Thyroid gland (tissue), 4 donors: ENCODE measurements at regions not wholly inside any gene's neighbourhood (a gene's known extent, or its start where the extent isn't known, plus 50 kb on each side); places are given as distances from the start of the nearest gene placed in this dataset.

Experiments
- DNase-seq, 2 donors: peaks; one replicate each; pipeline ENCODE4 v3.0.0-alpha.2; 2019
- H3K27ac ChIP-seq, 3 donors: fragments of 200-600 bp; sonication (generic); 1 replicate in 2 of 3; 2 replicates in 1 of 3; pipeline ENCODE4 v1.5.1; 2016 to 2019; ENCODE audit warnings: mild to moderate bottlenecking in 1 of 3, moderate library complexity in 1 of 3
- H3K27me3 ChIP-seq: fragments of 200-600 bp; sonication (generic); one replicate; pipeline ENCODE4 v1.5.1; 2019
- H3K36me3 ChIP-seq, 2 donors: fragments of 200-600 bp; sonication (generic); one replicate each; pipeline ENCODE4 v1.5.1; 2016 to 2019
- H3K4me1 ChIP-seq, 2 donors: fragments of 200-600 bp; sonication (generic); one replicate each; pipeline ENCODE4 v1.5.1; 2017 to 2019
- H3K4me3 ChIP-seq, 3 donors: fragments of 200-600 bp; sonication (generic); replicated peaks in 1 of 3; 1 replicate in 2 of 3; 2 replicates in 1 of 3; pipeline ENCODE4 v1.5.1; 2016; ENCODE audit warnings: mild to moderate bottlenecking in 1 of 3
- H3K9me3 ChIP-seq: fragments of 200-600 bp; sonication (generic); one replicate; pipeline ENCODE4 v1.5.1; 2017
- POLR2A ChIP-seq, 2 donors: fragments of 450-650 bp; IDR thresholded peaks; one replicate each; pipeline ENCODE4 v1.6.1; 2017; ENCODE audit warnings: antibody characterized with exemption in 2 of 2, mild to moderate bottlenecking in 2 of 2, moderate library complexity in 1 of 2
- WGBS, 2 donors: methylation state at CpG; one replicate each; pipeline ENCODE4 v1.1.5; 2017; 5-methylcytosine and 5-hydroxymethylcytosine counted together
- intact Hi-C: fragments of 100-400 bp; cut with DNase I; formaldehyde crosslinking; loops from one replicate; pipeline ENCODE4 v1.15.1; 2023
- TF ChIP-seq, protein P1 (sequence below), 6 experiments: fragments of 200-600 bp in 3 of 6; fragments of 450-650 bp in 3 of 6; sonication (generic) in 3 of 6; IDR thresholded peaks; one replicate each; pipeline ENCODE4 v1.5.1; 2016 to 2019; ENCODE audit warnings: antibody characterized with exemption in 6 of 6, mild to moderate bottlenecking in 2 of 6, inconsistent platforms in 1 of 6, moderate library complexity in 1 of 6

DNA sequence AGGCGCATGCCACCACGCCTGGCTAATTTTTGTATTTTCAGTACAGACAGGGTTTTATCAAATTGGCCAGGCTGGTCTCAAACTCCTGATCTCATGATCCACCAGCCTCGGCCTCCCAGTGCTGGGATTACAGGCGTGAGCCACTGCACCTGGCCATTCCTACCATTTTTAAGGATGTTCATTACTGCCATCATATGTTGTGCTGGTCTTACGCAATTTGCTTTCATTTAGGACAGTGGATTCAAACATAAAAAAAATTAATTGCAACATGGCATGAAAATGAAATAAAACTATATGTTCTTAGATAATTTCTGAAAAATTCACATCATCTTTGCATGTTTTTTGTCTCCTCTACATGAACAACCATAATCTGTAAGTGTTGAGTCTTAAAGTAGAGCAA, 527.7 kb downstream of the LTN1 start:
- Histone ChIP-seq H3K27ac (no peak overlapping the region), H3K9me3 (no peaks in the 10 kb centered on the region)
- 89 to 90% methylated on average over 5 of the region's 5 CpGs for WGBS, 2 donors

DNA sequence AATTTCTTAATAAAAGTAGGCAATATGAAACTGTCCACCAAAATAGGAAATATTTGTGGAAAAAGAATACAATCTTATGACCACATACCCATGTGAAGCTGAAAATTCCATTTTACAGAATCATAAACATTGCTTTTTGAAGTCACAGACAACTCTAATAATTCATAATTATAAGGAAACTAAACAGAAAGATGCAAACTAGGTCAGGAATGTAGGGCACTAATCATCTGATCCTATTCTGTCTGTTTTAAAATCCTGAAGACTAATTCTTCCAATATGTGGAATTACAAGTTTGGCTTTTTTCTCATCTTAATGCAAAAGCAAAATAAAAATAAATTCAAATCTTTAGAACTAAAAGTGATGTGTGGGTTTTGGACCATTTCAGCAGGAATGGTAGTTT, 528.6 kb downstream of the LTN1 start:
- Histone ChIP-seq H3K27me3 (no peaks in the 10 kb centered on the region), H3K9me3 (no peaks in the 10 kb centered on the region), H3K4me1 (no peaks in the 10 kb centered on the region), H3K36me3 (no peaks in the 10 kb centered on the region), H3K4me3 (no peak overlapping the region), H3K27ac (no peak overlapping the region)
- TF ChIP-seq, protein P1, sequence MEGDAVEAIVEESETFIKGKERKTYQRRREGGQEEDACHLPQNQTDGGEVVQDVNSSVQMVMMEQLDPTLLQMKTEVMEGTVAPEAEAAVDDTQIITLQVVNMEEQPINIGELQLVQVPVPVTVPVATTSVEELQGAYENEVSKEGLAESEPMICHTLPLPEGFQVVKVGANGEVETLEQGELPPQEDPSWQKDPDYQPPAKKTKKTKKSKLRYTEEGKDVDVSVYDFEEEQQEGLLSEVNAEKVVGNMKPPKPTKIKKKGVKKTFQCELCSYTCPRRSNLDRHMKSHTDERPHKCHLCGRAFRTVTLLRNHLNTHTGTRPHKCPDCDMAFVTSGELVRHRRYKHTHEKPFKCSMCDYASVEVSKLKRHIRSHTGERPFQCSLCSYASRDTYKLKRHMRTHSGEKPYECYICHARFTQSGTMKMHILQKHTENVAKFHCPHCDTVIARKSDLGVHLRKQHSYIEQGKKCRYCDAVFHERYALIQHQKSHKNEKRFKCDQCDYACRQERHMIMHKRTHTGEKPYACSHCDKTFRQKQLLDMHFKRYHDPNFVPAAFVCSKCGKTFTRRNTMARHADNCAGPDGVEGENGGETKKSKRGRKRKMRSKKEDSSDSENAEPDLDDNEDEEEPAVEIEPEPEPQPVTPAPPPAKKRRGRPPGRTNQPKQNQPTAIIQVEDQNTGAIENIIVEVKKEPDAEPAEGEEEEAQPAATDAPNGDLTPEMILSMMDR (IDR thresholded peaks at IDR 0.05) = no peak
- TF ChIP-seq POLR2A (IDR thresholded peaks at IDR 0.05) = no peak
- intact Hi-C loops = no loop called here
- DNase-seq = no peak

More for the DNA sequence above, 527.7 kb downstream of the LTN1 start:
- no peak for TF ChIP-seq POLR2A (IDR thresholded peaks at IDR 0.05)
- TF ChIP-seq, protein P1 (IDR thresholded peaks at IDR 0.05) = no peak
- H3K27me3 ChIP-seq = no peaks in the 10 kb centered on the region
- intact Hi-C loops = no loop called here
- H3K36me3 ChIP-seq = no peaks in the 10 kb centered on the region
- no peaks in the 10 kb centered on the region for H3K4me1 ChIP-seq
- no peak overlapping the region for H3K4me3 ChIP-seq
- no peak for DNase-seq

DNA sequence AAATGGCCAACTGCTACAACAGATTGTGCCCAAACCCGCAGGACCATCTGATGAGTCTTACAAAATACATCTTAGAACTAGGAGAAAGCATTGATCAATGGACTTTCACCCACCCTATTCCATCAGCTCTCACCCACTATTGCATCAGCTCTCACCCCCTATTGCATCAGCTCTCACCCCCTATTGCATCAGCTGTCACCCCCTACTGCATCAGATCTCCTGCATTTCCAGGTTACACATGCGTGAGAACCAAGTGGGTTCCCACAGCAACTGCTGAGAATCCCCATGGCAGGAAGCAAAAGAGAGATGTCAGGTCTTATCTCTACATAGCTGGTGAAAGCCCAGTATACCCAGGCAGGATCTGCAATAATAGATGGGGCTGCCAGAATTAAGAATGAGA, 533.5 kb downstream of the LTN1 start:
- no peaks in the 10 kb centered on the region for H3K36me3 ChIP-seq
- intact Hi-C loops = no loop called here
- no peaks in the 10 kb centered on the region for H3K9me3 ChIP-seq
- no peak overlapping the region for H3K27ac ChIP-seq
- TF ChIP-seq, protein P1 (IDR thresholded peaks at IDR 0.05) = no peak
- TF ChIP-seq POLR2A (IDR thresholded peaks at IDR 0.05) = no peak
- H3K27me3 ChIP-seq = no peaks in the 10 kb centered on the region
- 87 to 88% methylated on average over 2 of the region's 2 CpGs for WGBS, 2 donors
- H3K4me1 ChIP-seq = no peaks in the 10 kb centered on the region
- DNase-seq = no peak
- H3K4me3 ChIP-seq = no peak overlapping the region

DNA sequence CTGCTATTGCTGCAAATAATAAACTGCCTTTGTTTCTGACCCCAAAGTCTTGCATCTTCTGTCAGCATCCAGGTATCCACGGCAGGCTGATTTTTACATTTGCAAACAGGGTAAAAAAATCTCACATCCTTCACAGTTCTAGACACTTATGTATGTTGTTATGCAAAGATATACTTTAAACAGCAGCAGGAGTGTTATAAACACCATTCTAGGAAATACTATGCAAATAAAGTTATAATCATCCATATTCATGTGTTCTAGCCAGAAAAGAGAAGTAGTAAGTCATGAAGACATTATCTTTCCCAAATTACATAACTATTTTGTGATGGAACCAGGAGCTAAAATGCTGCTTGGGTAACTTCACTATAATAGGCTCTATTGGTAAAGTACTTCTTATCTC, 534.2 kb downstream of the LTN1 start:
- Histone ChIP-seq H3K4me1 (no peaks in the 10 kb centered on the region), H3K36me3 (no peaks in the 10 kb centered on the region), H3K4me3 (no peak overlapping the region), H3K27me3 (no peaks in the 10 kb centered on the region), H3K9me3 (no peaks in the 10 kb centered on the region), H3K27ac (no peak overlapping the region)
- WGBS, 2 donors = 91% methylated on average over 1 of the region's 1 CpG
- no peak for DNase-seq
- TF ChIP-seq POLR2A (IDR thresholded peaks at IDR 0.05) = no peak
- TF ChIP-seq, protein P1 (IDR thresholded peaks at IDR 0.05) = no peak
- intact Hi-C loops = no loop called here

DNA sequence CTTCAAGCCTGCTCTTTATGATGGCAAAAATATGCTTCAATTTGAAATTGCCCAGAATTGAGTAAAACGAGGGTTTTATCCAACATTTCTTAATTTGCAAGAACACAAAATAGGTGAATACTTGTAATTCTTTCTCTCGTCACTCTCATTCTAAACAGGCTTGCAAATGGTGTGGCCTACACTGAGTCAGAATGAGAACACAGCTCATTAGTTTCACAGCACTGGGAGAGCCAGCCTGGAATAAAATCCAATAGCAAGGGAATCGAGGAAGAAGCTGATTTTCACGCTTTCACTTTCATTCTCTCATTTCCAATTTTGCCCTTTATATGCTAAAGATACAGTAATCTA, 537.5 kb downstream of the LTN1 start:
- WGBS, 2 donors = 78 to 81% methylated on average over 4 of the region's 4 CpGs
- Histone ChIP-seq H3K27me3 (no peaks in the 10 kb centered on the region), H3K27ac (no peak overlapping the region), H3K4me3 (no peak overlapping the region), H3K9me3 (no peaks in the 10 kb centered on the region), H3K36me3 (no peaks in the 10 kb centered on the region), H3K4me1 (no peaks in the 10 kb centered on the region)
- TF ChIP-seq POLR2A (IDR thresholded peaks at IDR 0.05) = no peak
- TF ChIP-seq, protein P1 (IDR thresholded peaks at IDR 0.05) = no peak
- intact Hi-C loops = no loop called here
- DNase-seq = no peak
